ENCODE measurements at regions not wholly inside any gene's neighbourhood (a gene's known extent, or its start where the extent isn't known, plus 50 kb on each side); places are given as distances from the start of the nearest gene placed in this dataset.

GRCh38 chr10:130884456-130884855 is 427.1 kb downstream of the TCERG1L start:
- ATAC-seq = no peak
- Histone ChIP-seq H3K27me3 (ENCODE audit: insufficient read depth) (no peaks in the 10 kb centered on the region), H3K27ac (ENCODE audit: low read depth) (no peak overlapping the region), H4K20me1 (replicated peaks; ENCODE audit: insufficient read depth) (no peaks in the 10 kb centered on the region), H3K4me2 (no peak overlapping the region), H3F3A (replicated peaks; ENCODE audit: low read depth) (no peaks in the 10 kb centered on the region), H2AFZ (no peak overlapping the region), H3K79me2 (replicated peaks; ENCODE audit: insufficient read depth) (no peaks in the 10 kb centered on the region), H3K9me2 (ENCODE audit: insufficient read depth) (no peaks in the 10 kb centered on the region), H3K4me3 (no peak overlapping the region), H3K36me3 (ENCODE audit: insufficient read depth) (no peaks in the 10 kb centered on the region), H3K4me1 (ENCODE audit: insufficient read depth) (no peaks in the 10 kb centered on the region)
- H3K36me3 Mint-ChIP-seq (ENCODE audit: low read depth) = no peaks in the 10 kb centered on the region
- DNase-seq (ENCODE audit: low spot score) = no peak
- peaks cover 5% of the 10 kb centered on the region for H3K27me3 Mint-ChIP-seq (ENCODE audit: insufficient read depth, low read depth, poor library complexity)
- TF ChIP-seq ZNF331 (CRISPR knock-in tag; IDR thresholded peaks at IDR 0.05; ENCODE audit: low read depth) (no peak), REST (IDR thresholded peaks at IDR 0.05; ENCODE audit: unreplicated experiment) (no peak), JUNB (IDR thresholded peaks at IDR 0.05; ENCODE audit: unreplicated experiment) (no peak), STAT1 (IDR thresholded peaks at IDR 0.05; ENCODE audit: unreplicated experiment) (no peak), NANOG (IDR thresholded peaks at IDR 0.05; ENCODE audit: borderline replicate concordance) (no peak), CTCF (conservative IDR thresholded peaks at IDR 0.05; ENCODE audit: low read depth in 2 of 2) (no peak), EZH2phosphoT487 (IDR thresholded peaks at IDR 0.05; ENCODE audit: unreplicated experiment) (no peak), ZNF114 (CRISPR knock-in tag; IDR thresholded peaks at IDR 0.05) (no peak), ZNF462 (CRISPR knock-in tag; IDR thresholded peaks at IDR 0.05) (no peak), EZH2 (IDR thresholded peaks at IDR 0.05; ENCODE audit: low read depth, unreplicated experiment) (no peak), POLR2AphosphoS5 (IDR thresholded peaks at IDR 0.05; ENCODE audit: low read depth) (no peak), CREB1 (CRISPR knock-in tag; IDR thresholded peaks at IDR 0.05; ENCODE audit: low read depth) (no peak), ETS1 (IDR thresholded peaks at IDR 0.05) (no peak)
- H3K9me3 Mint-ChIP-seq = peaks cover 79% of the 10 kb centered on the region
- no peaks in the 10 kb centered on the region for H3K4me1 Mint-ChIP-seq
- no peak overlapping the region for H3K27ac Mint-ChIP-seq
- no peak overlapping the region for H3K4me3 Mint-ChIP-seq

All from GM23338 (cell line).